ENCODE measurements at regions not wholly inside any gene's neighbourhood (a gene's known extent, or its start where the extent isn't known, plus 50 kb on each side); places are given as distances from the start of the nearest gene placed in this dataset.
A peak's percentile ranks its signal among the peaks of the same experiment; 100 is the strongest.

DNA sequence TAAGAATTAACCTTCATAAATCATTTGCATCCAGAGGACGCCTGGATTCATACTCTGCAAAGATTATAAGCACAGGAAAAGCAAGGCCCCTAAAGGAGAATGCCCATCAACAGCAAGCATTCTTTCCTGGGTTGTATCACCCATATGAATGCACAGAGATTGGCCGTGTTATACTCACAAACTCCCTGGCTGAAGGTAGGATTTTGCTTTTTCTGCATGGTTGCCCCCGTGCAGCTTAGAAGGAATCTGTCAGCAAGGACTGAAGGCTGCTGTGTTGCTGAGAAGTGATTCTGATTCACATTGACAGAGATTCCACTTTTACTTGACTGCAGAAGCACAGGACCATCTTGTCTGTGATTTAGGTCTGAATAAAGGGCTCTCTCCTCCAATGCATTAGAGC lies 283.0 kb downstream of the LRRIQ3 start:
- Mint-ChIP-seq H3K27me3 (ENCODE audit: low read depth) (no peaks in the 10 kb centered on the region), H3K9me3 (peaks cover 5% of the 10 kb centered on the region), H3K4me3 (no peak overlapping the region), H3K4me1 (peaks cover 6% of the 10 kb centered on the region), H3K36me3 (ENCODE audit: low read depth) (no peaks in the 10 kb centered on the region), H3K27ac (peak overlapping the region in 1 of 3 experiments; percentile 69)
- TF ChIP-seq, protein P1, sequence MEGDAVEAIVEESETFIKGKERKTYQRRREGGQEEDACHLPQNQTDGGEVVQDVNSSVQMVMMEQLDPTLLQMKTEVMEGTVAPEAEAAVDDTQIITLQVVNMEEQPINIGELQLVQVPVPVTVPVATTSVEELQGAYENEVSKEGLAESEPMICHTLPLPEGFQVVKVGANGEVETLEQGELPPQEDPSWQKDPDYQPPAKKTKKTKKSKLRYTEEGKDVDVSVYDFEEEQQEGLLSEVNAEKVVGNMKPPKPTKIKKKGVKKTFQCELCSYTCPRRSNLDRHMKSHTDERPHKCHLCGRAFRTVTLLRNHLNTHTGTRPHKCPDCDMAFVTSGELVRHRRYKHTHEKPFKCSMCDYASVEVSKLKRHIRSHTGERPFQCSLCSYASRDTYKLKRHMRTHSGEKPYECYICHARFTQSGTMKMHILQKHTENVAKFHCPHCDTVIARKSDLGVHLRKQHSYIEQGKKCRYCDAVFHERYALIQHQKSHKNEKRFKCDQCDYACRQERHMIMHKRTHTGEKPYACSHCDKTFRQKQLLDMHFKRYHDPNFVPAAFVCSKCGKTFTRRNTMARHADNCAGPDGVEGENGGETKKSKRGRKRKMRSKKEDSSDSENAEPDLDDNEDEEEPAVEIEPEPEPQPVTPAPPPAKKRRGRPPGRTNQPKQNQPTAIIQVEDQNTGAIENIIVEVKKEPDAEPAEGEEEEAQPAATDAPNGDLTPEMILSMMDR (IDR thresholded peaks at IDR 0.05; ENCODE audit: unreplicated experiment in 3 of 3) = no peak

DNA sequence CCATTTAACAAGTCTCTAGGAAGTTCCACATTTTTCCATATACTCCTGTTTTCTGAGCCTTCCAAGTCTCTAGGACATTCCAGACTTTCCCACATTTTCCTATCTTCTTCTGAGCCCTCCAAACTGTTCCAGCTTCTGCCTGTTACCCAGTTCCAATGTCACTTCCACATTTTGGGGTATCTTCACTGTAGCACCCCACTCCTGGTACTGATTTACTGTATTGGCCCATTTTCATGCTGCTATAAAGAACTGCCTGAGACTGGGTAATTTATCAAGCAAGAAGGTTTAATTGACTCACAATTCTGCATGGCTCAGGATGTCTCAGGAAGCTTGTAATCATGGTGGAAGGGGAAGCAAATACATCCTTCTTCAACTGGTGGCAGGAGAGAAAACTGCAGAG lies 285.0 kb downstream of the LRRIQ3 start:
- Mint-ChIP-seq H3K36me3 (ENCODE audit: low read depth) (no peaks in the 10 kb centered on the region), H3K27ac (no peak overlapping the region), H3K4me3 (no peak overlapping the region), H3K9me3 (peaks cover 5% of the 10 kb centered on the region), H3K4me1 (peaks cover 6% of the 10 kb centered on the region), H3K27me3 (ENCODE audit: low read depth) (no peaks in the 10 kb centered on the region)
- TF ChIP-seq, protein P1 (IDR thresholded peaks at IDR 0.05; ENCODE audit: unreplicated experiment in 3 of 3) = no peak

DNA sequence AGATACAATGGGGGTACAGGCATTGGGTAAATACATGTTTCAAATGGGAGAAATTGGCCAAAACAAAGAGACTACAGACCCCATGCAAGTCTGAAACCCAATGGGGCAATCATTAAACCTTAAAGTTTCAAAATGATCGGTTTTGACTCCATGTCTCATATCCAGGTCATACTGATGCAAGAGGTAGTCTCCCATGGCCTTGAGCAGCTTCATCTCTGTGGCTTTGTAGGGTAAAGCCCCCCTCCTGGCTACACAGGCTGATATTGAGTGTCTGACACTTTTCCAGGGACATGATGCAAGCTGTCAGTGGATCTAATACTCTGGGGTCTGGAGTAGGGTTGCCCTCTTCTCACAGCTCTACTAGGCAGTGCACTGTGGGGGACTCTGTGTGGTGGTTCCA lies 286.1 kb downstream of the LRRIQ3 start:
- H3K27me3 Mint-ChIP-seq (ENCODE audit: low read depth) = no peaks in the 10 kb centered on the region
- peaks cover 5% of the 10 kb centered on the region for H3K9me3 Mint-ChIP-seq
- H3K4me3 Mint-ChIP-seq = no peak overlapping the region

DNA sequence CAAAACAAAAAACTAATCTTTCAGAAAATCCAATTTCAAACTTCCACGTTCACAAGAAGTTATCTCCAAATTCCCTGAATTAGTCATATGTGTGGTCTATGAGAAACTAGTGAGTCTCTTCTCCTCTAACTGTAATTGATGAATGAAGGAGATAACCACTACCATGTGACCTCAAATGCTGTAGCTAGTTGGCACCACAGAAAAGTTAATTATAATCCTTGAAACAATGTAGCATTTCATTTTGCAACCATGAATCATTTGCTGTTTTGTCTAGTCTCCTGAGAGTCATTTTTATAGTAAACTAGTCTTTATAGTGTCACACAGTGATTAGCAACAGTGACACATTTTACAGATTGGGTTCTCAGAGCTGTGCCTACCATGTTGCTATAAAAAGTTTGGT lies 287.5 kb downstream of the LRRIQ3 start:
- Mint-ChIP-seq H3K4me1 (no peaks in the 10 kb centered on the region), H3K27ac (no peak overlapping the region), H3K27me3 (ENCODE audit: low read depth) (no peaks in the 10 kb centered on the region), H3K9me3 (peaks cover 5% of the 10 kb centered on the region), H3K4me3 (no peak overlapping the region), H3K36me3 (ENCODE audit: low read depth) (no peaks in the 10 kb centered on the region)
- TF ChIP-seq, protein P1 (IDR thresholded peaks at IDR 0.05; ENCODE audit: unreplicated experiment in 3 of 3) = no peak

More for the DNA sequence above, 286.1 kb downstream of the LRRIQ3 start:
- peaks cover 5% of the 10 kb centered on the region for H3K4me1 Mint-ChIP-seq
- TF ChIP-seq, protein P1 (IDR thresholded peaks at IDR 0.05; ENCODE audit: unreplicated experiment in 3 of 3) = no peak
- H3K36me3 Mint-ChIP-seq (ENCODE audit: low read depth) = no peaks in the 10 kb centered on the region
- no peak overlapping the region for H3K27ac Mint-ChIP-seq

DNA sequence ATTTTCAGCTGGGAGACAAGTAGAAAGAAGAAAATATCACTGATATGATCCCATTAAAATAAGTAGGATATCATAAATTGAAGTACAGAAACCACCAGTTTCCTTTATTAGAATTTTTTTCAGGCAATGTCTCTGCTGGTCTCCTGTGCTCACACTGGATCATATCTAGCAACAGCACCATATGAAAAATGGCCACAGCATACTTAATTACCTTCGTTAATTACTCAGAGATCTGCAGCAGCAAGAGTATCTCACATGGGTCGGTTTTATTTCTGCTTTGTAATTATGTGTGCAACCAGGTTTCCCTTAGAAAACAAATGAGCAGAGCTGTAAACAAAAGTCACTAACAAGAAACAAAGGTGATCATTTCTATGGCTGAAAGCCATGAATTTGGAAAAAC lies 287.9 kb downstream of the LRRIQ3 start:
- TF ChIP-seq, protein P1 (IDR thresholded peaks at IDR 0.05; ENCODE audit: unreplicated experiment in 3 of 3) = no peak
- Mint-ChIP-seq H3K27me3 (ENCODE audit: low read depth) (no peaks in the 10 kb centered on the region), H3K4me1 (no peaks in the 10 kb centered on the region), H3K9me3 (peaks cover 5% of the 10 kb centered on the region), H3K27ac (no peak overlapping the region), H3K4me3 (no peak overlapping the region), H3K36me3 (ENCODE audit: low read depth) (no peaks in the 10 kb centered on the region)

DNA sequence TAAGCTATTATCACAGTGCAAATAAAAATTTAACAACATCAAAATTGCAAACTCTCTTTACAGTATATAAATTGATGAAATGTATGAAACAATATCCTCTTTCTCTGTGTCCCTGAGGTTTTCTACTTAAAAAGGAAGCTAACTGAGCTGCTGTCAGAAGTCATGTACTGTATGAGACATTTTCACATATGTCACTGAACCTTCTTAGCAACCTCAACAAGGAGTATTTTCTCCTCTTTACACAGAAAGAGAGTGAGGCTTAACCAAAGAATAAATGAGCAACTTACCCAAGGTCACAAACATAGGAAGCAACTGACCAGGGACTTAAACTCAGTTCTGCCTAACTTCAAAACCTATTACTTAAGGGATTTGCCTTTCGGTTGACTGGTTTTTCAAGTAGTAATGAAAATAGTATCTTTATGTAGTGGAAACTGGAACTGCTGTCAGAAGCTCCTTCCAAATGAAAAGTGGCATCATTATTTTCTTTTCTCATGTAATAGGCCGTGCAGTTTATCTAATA lies 288.9 kb downstream of the LRRIQ3 start:
- Mint-ChIP-seq H3K4me1 (no peaks in the 10 kb centered on the region), H3K36me3 (ENCODE audit: low read depth) (no peaks in the 10 kb centered on the region), H3K27ac (peak overlapping the region in 1 of 3 experiments; percentile 6), H3K4me3 (no peak overlapping the region), H3K27me3 (ENCODE audit: low read depth) (no peaks in the 10 kb centered on the region), H3K9me3 (peaks cover 5% of the 10 kb centered on the region)
- TF ChIP-seq, protein P1 (IDR thresholded peaks at IDR 0.05; ENCODE audit: unreplicated experiment in 3 of 3) = no peak

Data from nephron (organoid).